Neural cell (in vitro differentiated cells): ENCODE measurements at regions not wholly inside any gene's neighbourhood (a gene's known extent, or its start where the extent isn't known, plus 50 kb on each side); places are given as distances from the start of the nearest gene placed in this dataset.

Experiments used
- H2AFZ ChIP-seq: fragments of 200-600, 300-800 bp; sonication (generic), shearing (Covaris generic); 2 replicates; pipeline ENCODE4 v1.6.0; 2014; ENCODE audit warnings: low read depth, mild to moderate bottlenecking, antibody characterized with exemption, low read length, moderate library complexity
- H3F3A ChIP-seq: fragments of 200-600 bp; shearing (Covaris generic); 2 replicates; pipeline ENCODE4 v1.6.1; 2016; ENCODE audit warnings: mild to moderate bottlenecking, moderate library complexity, mixed read lengths, antibody characterized with exemption, low read length; ENCODE audit not compliant: insufficient read depth, poor library complexity, severe bottlenecking
- H3K27ac ChIP-seq: fragments of 200-600, 300-800 bp; sonication (generic), shearing (Covaris generic); 2 replicates; pipeline ENCODE4 v1.5.1; 2014; ENCODE audit warnings: mild to moderate bottlenecking, low read length, moderate library complexity
- H3K27me3 ChIP-seq: fragments of 300-800, 200-600 bp; sonication (generic), shearing (Covaris generic); 2 replicates; pipeline ENCODE4 v1.6.0; 2014; ENCODE audit warnings: mild to moderate bottlenecking, low read depth, low read length, moderate library complexity; ENCODE audit not compliant: insufficient read depth
- H3K36me3 ChIP-seq: fragments of 300-800, 200-600 bp; sonication (generic), shearing (Covaris generic); 2 replicates; pipeline ENCODE4 v1.5.1; 2014; ENCODE audit warnings: mild to moderate bottlenecking, antibody characterized with exemption, low read length, moderate library complexity; ENCODE audit not compliant: insufficient read depth
- H3K4me2 ChIP-seq: fragments of 300-800, 200-600 bp; sonication (generic), shearing (Covaris generic); 2 replicates; pipeline ENCODE4 v1.6.0; 2014; ENCODE audit warnings: mild to moderate bottlenecking, low read length
- H3K4me3 ChIP-seq: fragments of 300-800, 200-600 bp; sonication (generic), shearing (Covaris generic); 2 replicates; pipeline ENCODE4 v1.5.1; 2014; ENCODE audit warnings: mild to moderate bottlenecking, low read length, moderate library complexity
- H3K79me2 ChIP-seq: fragments of 200-600 bp; shearing (Covaris generic); replicated peaks from 2 replicates; pipeline ENCODE4 v1.6.0; 2014; ENCODE audit warnings: mild to moderate bottlenecking, low read length, moderate library complexity; ENCODE audit not compliant: insufficient read depth
- H3K9ac ChIP-seq: fragments of 300-800, 200-600 bp; sonication (generic), shearing (Covaris generic); 2 replicates; pipeline ENCODE4 v1.6.1; 2016; ENCODE audit warnings: mild to moderate bottlenecking, low read length, mixed read lengths
- H3K9me2 ChIP-seq: fragments of 200-600 bp; shearing (Covaris generic); 2 replicates; pipeline ENCODE4 v1.6.1; 2016; ENCODE audit warnings: mild to moderate bottlenecking, low read length, mixed read lengths; ENCODE audit not compliant: insufficient read depth
- H3K9me3 ChIP-seq: fragments of 200-600, 300-800 bp; sonication (generic), shearing (Covaris generic); 2 replicates; pipeline ENCODE4 v1.6.1; 2016; ENCODE audit warnings: mild to moderate bottlenecking, mixed run types, low read length, moderate library complexity, mixed read lengths
- H4K20me1 ChIP-seq: fragments of 200-600 bp; shearing (Covaris generic); 2 replicates; pipeline ENCODE4 v1.6.1; 2016; ENCODE audit warnings: mild to moderate bottlenecking, mixed run types; ENCODE audit not compliant: insufficient read depth
- EP300 ChIP-seq: fragments of 450-650 bp; conservative IDR thresholded peaks from 2 replicates; pipeline ENCODE4 v1.6.1; 2014; ENCODE audit warnings: antibody characterized with exemption, mild to moderate bottlenecking, moderate library complexity; ENCODE audit not compliant: poor library complexity, severe bottlenecking
- EZH2 ChIP-seq: fragments of 200-600, 300-800 bp; shearing (Covaris generic), sonication (generic); IDR thresholded peaks from 2 replicates; pipeline ENCODE4 v1.6.1; 2014; ENCODE audit warnings: antibody characterized with exemption, low read length, borderline replicate concordance, mild to moderate bottlenecking; ENCODE audit not compliant: insufficient read depth, poor library complexity, severe bottlenecking
- MXI1 ChIP-seq: fragments of 450-650 bp; conservative IDR thresholded peaks from 2 replicates; pipeline ENCODE4 v1.6.1; 2014; ENCODE audit warnings: antibody characterized with exemption, mild to moderate bottlenecking; ENCODE audit not compliant: poor library complexity, severe bottlenecking
- POLR2AphosphoS5 ChIP-seq: IDR thresholded peaks from 2 replicates; pipeline ENCODE4 v1.6.1; 2012
- RAD21 ChIP-seq: fragments of 450-650 bp; conservative IDR thresholded peaks from 2 replicates; pipeline ENCODE4 v1.6.1; 2014; ENCODE audit warnings: antibody characterized with exemption, mild to moderate bottlenecking, moderate library complexity
- REST ChIP-seq: IDR thresholded peaks from 2 replicates; pipeline ENCODE4 v1.6.1; 2012; ENCODE audit warnings: borderline replicate concordance
- SMC3 ChIP-seq: fragments of 450-650 bp; conservative IDR thresholded peaks from 2 replicates; pipeline ENCODE4 v1.6.1; 2014; ENCODE audit warnings: antibody characterized with exemption, mild to moderate bottlenecking, moderate library complexity; ENCODE audit not compliant: poor library complexity
- TAF1 ChIP-seq: IDR thresholded peaks from 2 replicates; pipeline ENCODE4 v1.6.1; 2012; ENCODE audit warnings: low read depth
- TF ChIP-seq, protein P1 (sequence below): fragments of 450-650 bp; IDR thresholded peaks from 2 replicates; pipeline ENCODE4 v1.5.1; 2014; ENCODE audit warnings: antibody characterized with exemption, mild to moderate bottlenecking, moderate library complexity; ENCODE audit not compliant: poor library complexity, severe bottlenecking

- Histone ChIP-seq H3K36me3 (no peaks in the 10 kb centered on the region), H3K9me2 (no peaks in the 10 kb centered on the region), H3K27ac (no peak overlapping the region), H3K79me2 (no peaks in the 10 kb centered on the region), H3K9me3 (no peaks in the 10 kb centered on the region), H3F3A (no peaks in the 10 kb centered on the region), H3K27me3 (no peaks in the 10 kb centered on the region), H2AFZ (no peak overlapping the region), H4K20me1 (no peaks in the 10 kb centered on the region), H3K9ac (no peak overlapping the region), H3K4me2 (no peak overlapping the region), H3K4me3 (no peak overlapping the region)
- no peak for TF ChIP-seq REST
- TF ChIP-seq, protein P1, sequence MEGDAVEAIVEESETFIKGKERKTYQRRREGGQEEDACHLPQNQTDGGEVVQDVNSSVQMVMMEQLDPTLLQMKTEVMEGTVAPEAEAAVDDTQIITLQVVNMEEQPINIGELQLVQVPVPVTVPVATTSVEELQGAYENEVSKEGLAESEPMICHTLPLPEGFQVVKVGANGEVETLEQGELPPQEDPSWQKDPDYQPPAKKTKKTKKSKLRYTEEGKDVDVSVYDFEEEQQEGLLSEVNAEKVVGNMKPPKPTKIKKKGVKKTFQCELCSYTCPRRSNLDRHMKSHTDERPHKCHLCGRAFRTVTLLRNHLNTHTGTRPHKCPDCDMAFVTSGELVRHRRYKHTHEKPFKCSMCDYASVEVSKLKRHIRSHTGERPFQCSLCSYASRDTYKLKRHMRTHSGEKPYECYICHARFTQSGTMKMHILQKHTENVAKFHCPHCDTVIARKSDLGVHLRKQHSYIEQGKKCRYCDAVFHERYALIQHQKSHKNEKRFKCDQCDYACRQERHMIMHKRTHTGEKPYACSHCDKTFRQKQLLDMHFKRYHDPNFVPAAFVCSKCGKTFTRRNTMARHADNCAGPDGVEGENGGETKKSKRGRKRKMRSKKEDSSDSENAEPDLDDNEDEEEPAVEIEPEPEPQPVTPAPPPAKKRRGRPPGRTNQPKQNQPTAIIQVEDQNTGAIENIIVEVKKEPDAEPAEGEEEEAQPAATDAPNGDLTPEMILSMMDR: no peak
- TF ChIP-seq EZH2: no peak
- no peak for TF ChIP-seq MXI1
- no peak for TF ChIP-seq POLR2AphosphoS5
Measured at GRCh38 chr3:31312400-31312799, 220.3 kb upstream of the STT3B start.

DNA sequence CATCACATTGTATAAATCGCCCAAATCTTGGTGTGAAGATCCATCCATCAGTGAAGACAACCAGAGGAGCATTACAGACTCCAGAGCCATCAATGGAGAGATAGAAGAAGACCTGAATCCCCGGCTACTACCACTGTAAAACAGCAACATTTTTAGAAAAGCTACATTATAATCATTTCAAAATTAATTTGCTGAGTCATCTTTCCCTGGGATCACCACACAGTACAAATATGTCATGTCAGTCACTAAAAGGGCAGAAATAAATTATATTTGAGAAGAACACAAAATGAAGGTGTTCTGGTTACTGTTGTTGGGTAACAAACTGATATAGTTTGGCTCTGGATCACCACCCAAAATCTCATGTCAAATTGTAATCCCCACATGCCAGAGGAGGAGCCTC is 218.5 kb upstream of the STT3B start:
- H3K4me3 ChIP-seq: no peak overlapping the region
- no peaks in the 10 kb centered on the region for H3K9me3 ChIP-seq
- H3K27ac ChIP-seq: no peak overlapping the region
- no peaks in the 10 kb centered on the region for H3F3A ChIP-seq
- no peaks in the 10 kb centered on the region for H4K20me1 ChIP-seq
- no peaks in the 10 kb centered on the region for H3K27me3 ChIP-seq
- H3K9me2 ChIP-seq: no peaks in the 10 kb centered on the region
- no peak for TF ChIP-seq EZH2
- no peak overlapping the region for H3K4me2 ChIP-seq
- no peaks in the 10 kb centered on the region for H3K79me2 ChIP-seq
- H2AFZ ChIP-seq: no peak overlapping the region
- no peaks in the 10 kb centered on the region for H3K36me3 ChIP-seq
- H3K9ac ChIP-seq: no peak overlapping the region

GRCh38 chr3:31319332-31319731 is 213.4 kb upstream of the STT3B start:
- H2AFZ ChIP-seq: no peak overlapping the region
- H3K4me2 ChIP-seq: no peak overlapping the region
- no peaks in the 10 kb centered on the region for H3K9me2 ChIP-seq
- no peak overlapping the region for H3K27ac ChIP-seq
- no peaks in the 10 kb centered on the region for H3K27me3 ChIP-seq
- no peaks in the 10 kb centered on the region for H3K79me2 ChIP-seq
- no peak overlapping the region for H3K4me3 ChIP-seq
- no peaks in the 10 kb centered on the region for H3K36me3 ChIP-seq
- H3K9me3 ChIP-seq: no peaks in the 10 kb centered on the region
- H4K20me1 ChIP-seq: no peaks in the 10 kb centered on the region
- TF ChIP-seq SMC3 (no peak), POLR2AphosphoS5 (no peak), EP300 (no peak), RAD21 (no peak), REST (no peak), TAF1 (no peak), MXI1 (no peak), EZH2 (no peak)
- TF ChIP-seq, protein P1: no peak
- H3K9ac ChIP-seq: no peak overlapping the region
- H3F3A ChIP-seq: no peaks in the 10 kb centered on the region
